Esophagus muscularis mucosa (tissue), 3 donors: ENCODE measurements at regions not wholly inside any gene's neighbourhood (a gene's known extent, or its start where the extent isn't known, plus 50 kb on each side); places are given as distances from the start of the nearest gene placed in this dataset.

ENCODE experiments used
- CTCF ChIP-seq, 3 experiments: fragments of 200-600 bp in 2 of 3; fragments of 450-650 bp in 1 of 3; sonication (generic) in 2 of 3; IDR thresholded peaks; one replicate each; pipeline ENCODE4 v1.5.1; 2017 to 2019; ENCODE audit warnings: antibody characterized with exemption in 3 of 3, mild to moderate bottlenecking in 2 of 3, moderate library complexity in 1 of 3
- POLR2A ChIP-seq: fragments of 450-650 bp; IDR thresholded peaks from one replicate; pipeline ENCODE4 v1.6.1; 2017; ENCODE audit warnings: antibody characterized with exemption, moderate library complexity, mild to moderate bottlenecking, low read depth
- POLR2AphosphoS5 ChIP-seq, 2 donors: sonication (generic); formaldehyde crosslinking; IDR thresholded peaks; one replicate each; pipeline ENCODE4 v1.6.1; 2017; ENCODE audit warnings: antibody characterized with exemption in 2 of 2

GRCh38 chr2:126425943-126426342 lies 230.0 kb upstream of the GYPC start:
- no peak for TF ChIP-seq POLR2A
- no peak for TF ChIP-seq POLR2AphosphoS5 (IDR thresholded peaks at IDR 0.05)
- no peak for TF ChIP-seq CTCF (IDR thresholded peaks at IDR 0.05)
